ENCODE measurements at regions not wholly inside any gene's neighbourhood (a gene's known extent, or its start where the extent isn't known, plus 50 kb on each side); places are given as distances from the start of the nearest gene placed in this dataset.
"Not testable (repeated sequence)": the region's sequence is repeated elsewhere in the genome, so short reads cannot be mapped to it uniquely, and the experiment has no call there.

- Histone ChIP-seq H3K27me3 (replicated peaks) (no peaks in the 10 kb centered on the region), H3K27ac (no peak overlapping the region), H3K4me3 (no peak overlapping the region)
Measured at GRCh38 chrX:456146-456545, 69.4 kb upstream of the PPP2R3B start.

GRCh38 chrX:456551-457291 lies 70.0 kb upstream of the PPP2R3B start:
- no peak overlapping the region for H3K27ac ChIP-seq
- no peak overlapping the region for H3K4me3 ChIP-seq
- DNase-seq (ENCODE audit: low read depth in 1 of 2, low spot score in 2 of 2) = no peak
- no peaks in the 10 kb centered on the region; the same call in 1 of the 2 replicates for H3K9me3 ChIP-seq (replicated peaks)
- H3K27me3 ChIP-seq (replicated peaks) = no peaks in the 10 kb centered on the region
- H3K36me3 ChIP-seq = no peaks in the 10 kb centered on the region
- no peaks in the 10 kb centered on the region for H3K4me1 ChIP-seq (replicated peaks)

More at GRCh38 chrX:456146-456545, 69.4 kb upstream of the PPP2R3B start:
- Histone ChIP-seq H3K36me3 (no peaks in the 10 kb centered on the region), H3K9me3 (replicated peaks) (no peaks in the 10 kb centered on the region; the same call in 1 of the 2 replicates), H3K4me1 (replicated peaks) (no peaks in the 10 kb centered on the region)
- DNase-seq (ENCODE audit: low read depth in 1 of 2, low spot score in 2 of 2) = no peak

- Histone ChIP-seq H3K27ac (no peak overlapping the region), H3K36me3 (no peaks in the 10 kb centered on the region), H3K27me3 (replicated peaks) (no peaks in the 10 kb centered on the region), H3K4me1 (replicated peaks) (no peaks in the 10 kb centered on the region), H3K4me3 (no peak overlapping the region), H3K9me3 (replicated peaks) (no peaks in the 10 kb centered on the region; the same call in 1 of the 2 replicates)
- DNase-seq (ENCODE audit: low read depth in 1 of 2, low spot score in 2 of 2) = no peak
Measured at GRCh38 chrX:457292-457679, 70.6 kb upstream of the PPP2R3B start.

GRCh38 chrX:458631-459061 lies 71.9 kb upstream of the PPP2R3B start:
- no peak overlapping the region for H3K27ac ChIP-seq
- no peaks in the 10 kb centered on the region for H3K4me1 ChIP-seq (replicated peaks)
- peaks cover 7% of the 10 kb centered on the region for H3K9me3 ChIP-seq (replicated peaks)
- DNase-seq (ENCODE audit: low read depth in 1 of 2, low spot score in 2 of 2) = no peak
- H3K36me3 ChIP-seq = no peaks in the 10 kb centered on the region
- H3K27me3 ChIP-seq (replicated peaks) = no peaks in the 10 kb centered on the region
- H3K4me3 ChIP-seq = no peak overlapping the region

GRCh38 chrX:459611-460010 lies 72.9 kb upstream of the PPP2R3B start:
- peaks cover 7% of the 10 kb centered on the region for H3K9me3 ChIP-seq (replicated peaks)
- no peaks in the 10 kb centered on the region for H3K27me3 ChIP-seq (replicated peaks)
- DNase-seq (ENCODE audit: low read depth in 1 of 2, low spot score in 2 of 2) = no peak
- no peaks in the 10 kb centered on the region for H3K4me1 ChIP-seq (replicated peaks)
- no peak overlapping the region for H3K27ac ChIP-seq
- no peak overlapping the region for H3K4me3 ChIP-seq
- H3K36me3 ChIP-seq = no peaks in the 10 kb centered on the region

GRCh38 chrX:460116-460515 lies 73.4 kb upstream of the PPP2R3B start:
- H3K4me3 ChIP-seq = no peak overlapping the region
- no peak overlapping the region for H3K27ac ChIP-seq
- no peaks in the 10 kb centered on the region for H3K4me1 ChIP-seq (replicated peaks)
- H3K9me3 ChIP-seq (replicated peaks) = peaks cover 7% of the 10 kb centered on the region
- no peaks in the 10 kb centered on the region for H3K27me3 ChIP-seq (replicated peaks)
- no peaks in the 10 kb centered on the region for H3K36me3 ChIP-seq
- DNase-seq (ENCODE audit: low read depth in 1 of 2, low spot score in 2 of 2) = no peak

GRCh38 chrX:460823-461640 lies 74.3 kb upstream of the PPP2R3B start:
- Histone ChIP-seq H3K4me1 (replicated peaks) (no peaks in the 10 kb centered on the region), H3K36me3 (no peaks in the 10 kb centered on the region), H3K9me3 (replicated peaks) (peaks cover 7% of the 10 kb centered on the region), H3K4me3 (no peak overlapping the region), H3K27ac (no peak overlapping the region), H3K27me3 (replicated peaks) (no peaks in the 10 kb centered on the region)
- no peak for DNase-seq (ENCODE audit: low read depth in 1 of 2, low spot score in 2 of 2)

- no peak overlapping the region for H3K4me3 ChIP-seq
- no peaks in the 10 kb centered on the region for H3K36me3 ChIP-seq
- no peak for DNase-seq (ENCODE audit: low read depth in 1 of 2, low spot score in 2 of 2)
- no peak overlapping the region for H3K27ac ChIP-seq
- no peaks in the 10 kb centered on the region for H3K27me3 ChIP-seq (replicated peaks)
- H3K9me3 ChIP-seq (replicated peaks) = peaks cover 7% of the 10 kb centered on the region; the same call in 1 of the 2 replicates
- no peaks in the 10 kb centered on the region for H3K4me1 ChIP-seq (replicated peaks)
Measured at GRCh38 chrX:462853-463252, 76.1 kb upstream of the PPP2R3B start.

- Histone ChIP-seq H3K36me3 (no peaks in the 10 kb centered on the region), H3K4me3 (no peak overlapping the region), H3K27ac (no peak overlapping the region), H3K4me1 (replicated peaks) (no peaks in the 10 kb centered on the region), H3K9me3 (replicated peaks) (peaks cover 7% of the 10 kb centered on the region; the same call in 1 of the 2 replicates), H3K27me3 (replicated peaks) (no peaks in the 10 kb centered on the region)
- no peak for DNase-seq (ENCODE audit: low read depth in 1 of 2, low spot score in 2 of 2)
Measured at GRCh38 chrX:465418-466215, 78.9 kb upstream of the PPP2R3B start.

GRCh38 chrX:466836-467235 lies 80.1 kb upstream of the PPP2R3B start:
- not testable (repeated sequence) for H3K36me3 ChIP-seq; H3K27ac ChIP-seq; H3K27me3 ChIP-seq (replicated peaks); H3K9me3 ChIP-seq (replicated peaks); DNase-seq (ENCODE audit: low read depth in 1 of 2, low spot score in 2 of 2); H3K4me3 ChIP-seq; H3K4me1 ChIP-seq (replicated peaks)

GRCh38 chrX:467686-468085 lies 81.0 kb upstream of the PPP2R3B start:
- DNase-seq (ENCODE audit: low read depth in 1 of 2, low spot score in 2 of 2); H3K9me3 ChIP-seq (replicated peaks); H3K36me3 ChIP-seq; H3K27me3 ChIP-seq (replicated peaks); H3K27ac ChIP-seq; H3K4me1 ChIP-seq (replicated peaks); H3K4me3 ChIP-seq: not testable (repeated sequence)

GRCh38 chrX:468979-469378 lies 82.3 kb upstream of the PPP2R3B start:
- Histone ChIP-seq H3K27me3 (replicated peaks) (no peaks in the 10 kb centered on the region), H3K36me3 (no peaks in the 10 kb centered on the region), H3K9me3 (replicated peaks) (peaks cover 3% of the 10 kb centered on the region; the same call in 1 of the 2 replicates), H3K4me1 (replicated peaks) (no peaks in the 10 kb centered on the region), H3K4me3 (no peak overlapping the region), H3K27ac (no peak overlapping the region)
- DNase-seq (ENCODE audit: low read depth in 1 of 2, low spot score in 2 of 2) = no peak

- H3K27me3 ChIP-seq (replicated peaks) = no peaks in the 10 kb centered on the region
- peaks cover 3% of the 10 kb centered on the region; the same call in 1 of the 2 replicates for H3K9me3 ChIP-seq (replicated peaks)
- H3K4me3 ChIP-seq = no peak overlapping the region
- H3K27ac ChIP-seq = no peak overlapping the region
- no peak for DNase-seq (ENCODE audit: low read depth in 1 of 2, low spot score in 2 of 2)
- no peaks in the 10 kb centered on the region for H3K36me3 ChIP-seq
- no peaks in the 10 kb centered on the region for H3K4me1 ChIP-seq (replicated peaks)
Measured at GRCh38 chrX:470686-471085, 84.0 kb upstream of the PPP2R3B start.

Measured in SJSA1 (cell line).